ENCODE measurements at regions not wholly inside any gene's neighbourhood (a gene's known extent, or its start where the extent isn't known, plus 50 kb on each side); places are given as distances from the start of the nearest gene placed in this dataset.

- DNase-seq = no peak
These were observed 179.1 kb upstream of the FAT4 start for GRCh38 chr4:125135652-125136051.

- DNase-seq = no peak
These were observed 182.0 kb upstream of the FAT4 start for GRCh38 chr4:125132729-125133128.

GRCh38 chr4:125131891-125132680 lies 182.7 kb upstream of the FAT4 start:
- no peak for DNase-seq

DNA sequence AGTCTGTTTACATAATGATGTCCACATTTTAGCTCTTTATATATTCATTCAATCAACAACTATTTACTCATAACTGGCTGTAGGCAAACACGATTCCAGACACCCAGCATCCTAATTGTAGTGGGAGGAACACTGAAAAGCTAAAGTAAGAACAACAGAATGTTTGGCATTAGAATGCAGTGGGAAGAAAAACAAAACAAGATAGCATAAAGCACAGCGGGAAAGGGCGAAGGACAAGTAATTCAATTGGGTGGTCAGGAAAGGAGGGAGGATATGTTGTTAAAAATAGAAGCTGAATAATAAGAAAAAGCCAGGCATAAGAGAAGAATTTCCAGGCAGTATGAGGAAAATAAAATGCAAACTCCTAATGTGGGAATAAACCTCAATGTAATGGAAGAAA lies 189.5 kb upstream of the FAT4 start:
- no peak for DNase-seq

DNA sequence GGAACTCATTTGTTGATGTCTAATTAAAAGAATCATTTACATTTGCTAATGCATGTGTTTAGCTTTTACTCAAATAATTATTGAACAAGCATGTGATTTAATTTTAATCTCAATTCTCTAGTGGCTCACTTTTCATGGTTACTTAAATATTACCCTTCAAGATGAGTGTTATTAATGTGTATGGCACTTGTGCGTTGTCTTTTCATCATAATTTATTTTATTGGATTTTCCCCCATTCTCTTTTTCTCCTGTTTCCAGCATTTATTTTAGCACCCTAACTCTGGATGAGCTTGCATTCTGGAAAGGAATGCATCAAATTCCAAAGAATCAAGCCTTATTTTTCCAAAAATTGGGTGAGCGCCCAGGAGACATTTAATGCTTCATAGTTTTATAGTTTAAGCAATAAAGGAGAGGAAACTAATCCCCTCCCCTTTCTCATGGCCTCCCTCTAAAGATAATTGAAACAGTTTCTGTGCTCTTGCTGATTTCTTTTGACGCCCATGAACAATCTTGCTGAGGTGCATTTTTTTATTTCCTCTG lies 191.1 kb upstream of the FAT4 start:
- no peak for DNase-seq

GRCh38 chr4:125121581-125121980 lies 193.2 kb upstream of the FAT4 start:
- no peak for DNase-seq

DNA sequence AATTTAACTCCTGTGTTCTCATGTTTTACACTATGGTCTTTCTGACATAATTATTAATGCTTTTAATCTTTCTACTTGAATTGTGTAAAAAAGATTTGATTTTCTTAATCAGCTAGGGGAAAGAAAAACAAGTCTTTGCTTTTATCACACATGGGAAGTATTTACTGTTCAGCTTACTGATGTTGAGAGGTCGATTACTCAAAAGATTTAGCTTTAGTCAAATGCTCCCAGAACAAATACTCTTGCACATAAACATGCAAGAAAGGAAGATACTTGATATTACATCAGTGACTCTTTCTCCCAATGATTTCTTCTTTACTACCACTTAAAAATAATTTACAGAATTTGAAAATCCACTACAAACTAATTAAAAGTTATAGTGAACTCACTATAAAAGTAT lies 198.3 kb upstream of the FAT4 start:
- no peak for DNase-seq

- no peak for DNase-seq
These were observed 198.8 kb upstream of the FAT4 start for GRCh38 chr4:125115941-125116340.

GRCh38 chr4:125115476-125115875 lies 199.3 kb upstream of the FAT4 start:
- no peak for DNase-seq

GRCh38 chr4:125112536-125112935 lies 202.2 kb upstream of the FAT4 start:
- no peak for DNase-seq

DNA sequence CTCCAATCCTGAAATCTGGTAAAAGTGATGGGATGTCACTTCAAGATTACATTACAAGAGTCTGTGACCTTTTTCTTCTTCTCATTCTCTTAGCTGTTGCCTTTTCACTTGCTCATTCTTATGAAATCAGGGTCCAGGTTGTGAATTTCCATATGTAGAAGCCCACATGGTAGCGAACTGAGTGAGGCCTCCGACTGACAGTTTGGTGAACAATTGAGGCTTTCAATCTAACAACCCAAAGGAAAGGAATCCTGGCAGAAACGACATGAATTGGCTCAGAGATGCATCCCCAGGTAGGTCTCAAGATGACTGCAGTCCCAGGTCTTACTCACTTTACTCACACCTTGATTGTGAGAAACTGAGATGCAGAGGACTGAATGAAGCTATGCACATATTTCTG lies 203.4 kb upstream of the FAT4 start:
- no peak for DNase-seq

DNA sequence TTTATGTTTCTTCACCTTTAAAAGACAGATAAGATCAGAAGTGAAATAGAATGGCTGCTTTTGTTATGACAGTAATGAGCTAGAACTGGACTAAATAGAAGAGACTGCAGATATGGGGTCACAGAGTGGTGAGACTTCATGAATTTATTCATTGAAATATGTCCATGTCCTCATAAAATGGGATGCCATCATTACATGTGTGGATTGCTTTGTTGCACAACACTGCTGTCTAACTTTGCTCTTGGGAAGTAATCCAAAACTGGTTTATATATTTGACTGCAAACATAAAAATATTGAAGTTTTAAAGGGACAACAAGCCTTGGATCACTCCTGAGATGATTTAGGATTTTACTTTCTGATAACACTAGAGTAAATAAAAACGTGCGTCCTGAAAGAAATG lies 209.2 kb upstream of the FAT4 start:
- no peak for DNase-seq

- DNase-seq = no peak
These were observed 210.1 kb upstream of the FAT4 start for GRCh38 chr4:125104616-125105015.

DNA sequence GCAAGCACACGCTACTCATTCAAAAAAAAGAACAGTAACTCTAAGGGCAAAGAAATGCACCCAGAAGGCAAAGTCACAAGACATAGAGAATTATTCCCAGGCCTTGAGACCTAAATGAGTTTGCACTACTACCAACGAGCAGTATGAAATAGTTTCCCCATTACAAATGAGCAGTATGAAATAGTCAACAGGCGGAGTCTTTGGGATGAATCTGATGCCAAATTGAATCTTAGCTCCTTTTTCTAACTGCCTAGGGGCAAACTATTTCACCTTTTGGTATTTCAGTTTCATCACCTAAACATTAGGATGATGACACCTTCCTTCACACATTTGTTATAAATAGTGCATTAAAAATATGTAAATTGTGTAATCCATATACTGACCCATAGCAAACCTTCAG lies 213.0 kb upstream of the FAT4 start:
- DNase-seq = no peak

DNA sequence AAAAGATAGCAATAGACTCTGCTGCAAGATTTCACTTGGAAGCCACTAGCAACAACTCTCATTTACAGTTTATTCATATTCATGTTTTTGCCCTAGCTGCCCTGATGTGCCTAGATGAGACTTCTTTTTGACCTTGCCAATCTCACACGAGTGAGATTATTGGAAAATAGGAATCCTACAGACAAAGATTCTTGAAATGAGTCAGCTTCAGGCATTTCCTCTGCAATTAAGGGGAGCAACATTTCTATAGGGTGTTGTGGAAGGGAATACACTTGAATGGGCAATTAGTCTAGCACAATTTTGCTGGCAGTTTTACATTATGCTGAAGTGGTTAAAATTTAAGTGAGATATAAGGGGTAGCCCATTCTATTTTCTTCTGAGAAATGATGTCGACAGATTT lies 217.0 kb upstream of the FAT4 start:
- DNase-seq = no peak

GRCh38 chr4:125096662-125097061 lies 218.1 kb upstream of the FAT4 start:
- DNase-seq = no peak

- DNase-seq = no peak
These were observed 223.2 kb upstream of the FAT4 start for GRCh38 chr4:125091541-125091940.

GRCh38 chr4:125091101-125091500 lies 223.7 kb upstream of the FAT4 start:
- DNase-seq = no peak

GRCh38 chr4:125084608-125085007 lies 230.1 kb upstream of the FAT4 start:
- DNase-seq = no peak

GRCh38 chr4:125082729-125083417 lies 231.9 kb upstream of the FAT4 start:
- DNase-seq = no peak

- no peak for DNase-seq
These were observed 242.5 kb upstream of the FAT4 start for GRCh38 chr4:125072269-125072668.

GRCh38 chr4:125070861-125071260 lies 243.9 kb upstream of the FAT4 start:
- no peak for DNase-seq

GRCh38 chr4:125062115-125063050 lies 252.4 kb upstream of the FAT4 start:
- DNase-seq = no peak

Measured in NCI-H510A (cell line).